IPS-20b (cell line): ENCODE measurements at regions not wholly inside any gene's neighbourhood (a gene's known extent, or its start where the extent isn't known, plus 50 kb on each side); places are given as distances from the start of the nearest gene placed in this dataset.

ENCODE experiments used
- H3K27ac ChIP-seq: one replicate; pipeline ENCODE4 v1.5.1; 2013; ENCODE audit warnings: low read length
- H3K27me3 ChIP-seq: 2 replicates; pipeline ENCODE4 v1.6.1; 2013; ENCODE audit warnings: mild to moderate bottlenecking, low read length, inconsistent platforms; ENCODE audit not compliant: insufficient read depth
- H3K36me3 ChIP-seq: 2 replicates; pipeline ENCODE4 v1.6.1; 2013; ENCODE audit warnings: low read depth, mild to moderate bottlenecking, inconsistent platforms, low read length, moderate library complexity; ENCODE audit not compliant: insufficient read depth
- H3K4me1 ChIP-seq: 2 replicates; pipeline ENCODE4 v1.6.1; 2013; ENCODE audit warnings: mild to moderate bottlenecking, control low read depth, inconsistent platforms, low read length, moderate library complexity; ENCODE audit not compliant: insufficient read depth
- H3K4me3 ChIP-seq: 2 replicates; pipeline ENCODE4 v1.5.1; 2013; ENCODE audit warnings: mild to moderate bottlenecking, low read length, inconsistent platforms
- H3K9ac ChIP-seq: 2 replicates; pipeline ENCODE4 v1.6.1; 2013; ENCODE audit warnings: low read depth, mild to moderate bottlenecking, inconsistent platforms, low read length, moderate library complexity
- H3K9me3 ChIP-seq: 2 replicates; pipeline ENCODE4 v1.6.1; 2013; ENCODE audit warnings: mild to moderate bottlenecking, low read depth, low read length, inconsistent platforms; ENCODE audit not compliant: insufficient read depth

- H3K27me3 ChIP-seq, result no peaks in the 10 kb centered on the region
- H3K4me1 ChIP-seq, result no peaks in the 10 kb centered on the region
- H3K4me3 ChIP-seq, result no peak overlapping the region
- no peak overlapping the region for H3K9ac ChIP-seq
- no peak overlapping the region for H3K27ac ChIP-seq
- no peaks in the 10 kb centered on the region for H3K36me3 ChIP-seq
- peaks cover 35% of the 10 kb centered on the region; the same call in 1 of the 2 replicates for H3K9me3 ChIP-seq
Observed at GRCh38 chr4:1487106-1487505, 80.9 kb upstream of the NKX1-1 start.

- H3K9ac ChIP-seq, result no peak overlapping the region
- no peaks in the 10 kb centered on the region for H3K4me1 ChIP-seq
- no peaks in the 10 kb centered on the region for H3K27me3 ChIP-seq
- no peaks in the 10 kb centered on the region for H3K36me3 ChIP-seq
- H3K27ac ChIP-seq, result no peak overlapping the region
- no peak overlapping the region for H3K4me3 ChIP-seq
- H3K9me3 ChIP-seq, result peaks cover 42% of the 10 kb centered on the region; the same call in 1 of the 2 replicates
Observed at GRCh38 chr4:1485280-1485679, 79.0 kb upstream of the NKX1-1 start.

- Histone ChIP-seq H3K27ac (no peak overlapping the region), H3K4me1 (no peaks in the 10 kb centered on the region), H3K9me3 (peaks cover 33% of the 10 kb centered on the region; the same call in 1 of the 2 replicates), H3K36me3 (no peaks in the 10 kb centered on the region), H3K27me3 (no peaks in the 10 kb centered on the region), H3K9ac (no peak overlapping the region), H3K4me3 (no peak overlapping the region)
Observed at GRCh38 chr4:1480720-1481119, 74.5 kb upstream of the NKX1-1 start.

- no peak overlapping the region for H3K27ac ChIP-seq
- H3K9ac ChIP-seq, result no peak overlapping the region
- H3K27me3 ChIP-seq, result no peaks in the 10 kb centered on the region
- H3K4me3 ChIP-seq, result no peak overlapping the region
- peaks cover 22% of the 10 kb centered on the region; the same call in 1 of the 2 replicates for H3K9me3 ChIP-seq
- no peaks in the 10 kb centered on the region for H3K36me3 ChIP-seq
- H3K4me1 ChIP-seq, result no peaks in the 10 kb centered on the region
Observed at GRCh38 chr4:1479454-1479853, 73.2 kb upstream of the NKX1-1 start.

GRCh38 chr4:1478766-1479355 lies 72.6 kb upstream of the NKX1-1 start:
- Histone ChIP-seq H3K9ac (no peak overlapping the region), H3K36me3 (no peaks in the 10 kb centered on the region), H3K27ac (no peak overlapping the region), H3K4me3 (no peak overlapping the region), H3K4me1 (no peaks in the 10 kb centered on the region), H3K9me3 (peaks cover 21% of the 10 kb centered on the region; the same call in 1 of the 2 replicates), H3K27me3 (no peaks in the 10 kb centered on the region)

GRCh38 chr4:1477045-1477840 lies 71.0 kb upstream of the NKX1-1 start:
- Histone ChIP-seq H3K36me3 (no peaks in the 10 kb centered on the region), H3K9me3 (peaks cover 14% of the 10 kb centered on the region; the same call in 1 of the 2 replicates), H3K4me1 (no peaks in the 10 kb centered on the region), H3K27ac (no peak overlapping the region), H3K4me3 (no peak overlapping the region), H3K9ac (no peak overlapping the region), H3K27me3 (peaks cover 5% of the 10 kb centered on the region; the same call in 1 of the 2 replicates)

- Histone ChIP-seq H3K27me3 (peaks cover 16% of the 10 kb centered on the region; the same call in 1 of the 2 replicates), H3K9ac (no peak overlapping the region), H3K4me3 (no peak overlapping the region), H3K27ac (no peak overlapping the region), H3K36me3 (no peaks in the 10 kb centered on the region), H3K9me3 (peaks cover 14% of the 10 kb centered on the region; the same call in 1 of the 2 replicates), H3K4me1 (no peaks in the 10 kb centered on the region)
Observed at GRCh38 chr4:1476140-1476513, 69.9 kb upstream of the NKX1-1 start.

GRCh38 chr4:1475277-1476139 lies 69.3 kb upstream of the NKX1-1 start:
- H3K9ac ChIP-seq, result no peak overlapping the region
- H3K27ac ChIP-seq, result no peak overlapping the region
- H3K4me1 ChIP-seq, result no peaks in the 10 kb centered on the region
- no peak overlapping the region for H3K4me3 ChIP-seq
- peaks cover 20% of the 10 kb centered on the region; the same call in 1 of the 2 replicates for H3K27me3 ChIP-seq
- no peaks in the 10 kb centered on the region for H3K36me3 ChIP-seq
- H3K9me3 ChIP-seq, result peaks cover 9% of the 10 kb centered on the region; the same call in 1 of the 2 replicates

GRCh38 chr4:1474126-1475090 lies 68.2 kb upstream of the NKX1-1 start:
- no peaks in the 10 kb centered on the region for H3K36me3 ChIP-seq

GRCh38 chr4:1473718-1474117 lies 67.5 kb upstream of the NKX1-1 start:
- Histone ChIP-seq H3K4me3 (no peak overlapping the region), H3K36me3 (no peaks in the 10 kb centered on the region), H3K9ac (no peak overlapping the region), H3K27me3 (peaks cover 20% of the 10 kb centered on the region; the same call in 1 of the 2 replicates), H3K4me1 (no peaks in the 10 kb centered on the region), H3K9me3 (no peaks in the 10 kb centered on the region), H3K27ac (no peak overlapping the region)

More at GRCh38 chr4:1474126-1475090, 68.2 kb upstream of the NKX1-1 start:
- Histone ChIP-seq H3K4me3 (no peak overlapping the region), H3K9me3 (no peaks in the 10 kb centered on the region), H3K27ac (no peak overlapping the region), H3K9ac (no peak overlapping the region), H3K27me3 (peaks cover 20% of the 10 kb centered on the region; the same call in 1 of the 2 replicates), H3K4me1 (no peaks in the 10 kb centered on the region)
